ENCODE measurements at regions not wholly inside any gene's neighbourhood (a gene's known extent, or its start where the extent isn't known, plus 50 kb on each side); places are given as distances from the start of the nearest gene placed in this dataset.
"Not testable (repeated sequence)": the region's sequence is repeated elsewhere in the genome, so short reads cannot be mapped to it uniquely, and the experiment has no call there.

DNA sequence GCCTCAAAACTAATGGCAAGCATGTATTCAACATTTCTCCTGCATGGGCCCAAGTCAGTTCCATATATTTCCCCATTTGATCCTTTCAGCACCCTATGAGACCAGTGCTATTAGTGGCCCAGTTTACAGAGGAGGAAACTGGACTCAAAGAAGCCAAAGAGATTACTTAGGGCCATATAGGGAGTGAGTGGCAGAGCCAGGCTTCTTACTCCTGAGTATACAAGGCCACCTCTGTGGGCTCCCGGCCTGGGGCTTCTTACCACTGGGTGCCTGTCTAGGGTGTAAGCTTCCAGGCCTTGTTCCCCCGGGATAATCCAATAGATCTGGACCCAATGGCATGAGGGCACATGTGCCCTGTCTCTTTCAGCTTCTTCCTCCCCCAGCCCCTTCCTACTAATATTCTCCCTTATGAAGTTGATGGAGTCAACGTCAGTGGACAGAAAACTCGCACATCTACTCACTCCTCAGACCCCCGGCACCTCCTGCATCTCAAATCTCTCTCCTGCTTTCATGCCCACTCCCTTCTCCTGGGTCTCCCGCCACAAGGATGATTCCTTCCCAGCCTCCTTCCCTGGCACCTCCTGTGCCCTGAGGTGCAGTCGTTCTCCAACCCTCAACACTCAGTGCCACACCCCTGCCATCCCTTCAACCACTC, 222.6 kb downstream of the ANAPC1 start:
- DNase-seq (ENCODE audit: low read depth in 3 of 3, low spot score in 1 of 3), result no peak

DNA sequence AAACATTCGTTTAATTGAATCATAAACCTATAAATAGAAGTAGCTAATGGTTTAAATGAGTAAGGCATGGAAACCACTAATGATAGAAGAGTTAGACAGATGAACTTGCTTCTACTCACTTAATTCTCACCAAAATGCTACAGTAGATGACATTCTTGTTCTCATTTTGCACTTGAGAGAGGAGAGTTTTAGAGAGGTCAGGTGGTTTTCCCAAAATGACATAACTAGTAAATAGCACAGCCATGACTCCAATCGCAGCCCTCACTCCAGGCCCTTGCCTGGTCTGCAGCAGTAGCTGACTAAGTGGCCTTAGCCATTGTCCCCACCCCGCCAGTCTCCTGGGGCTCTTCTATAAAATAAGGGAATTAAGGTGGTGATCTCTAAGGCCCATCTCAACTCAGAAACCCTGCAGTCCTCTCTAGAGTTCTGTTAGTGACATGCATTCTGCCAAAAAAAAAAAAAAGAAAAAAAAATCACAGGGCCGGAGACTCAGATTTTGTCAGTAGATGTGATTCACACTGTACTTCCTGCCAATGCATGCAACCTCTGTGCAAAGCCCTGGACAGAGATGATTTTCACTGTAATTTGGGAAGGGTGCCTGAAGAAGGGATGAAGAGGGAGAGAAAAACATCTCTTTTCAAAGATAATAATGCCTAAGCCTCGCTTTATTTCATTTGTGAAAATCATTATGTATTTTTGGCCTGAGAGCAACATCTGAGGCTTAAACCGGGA, 221.8 kb downstream of the ANAPC1 start:
- no peak for DNase-seq (ENCODE audit: low read depth in 3 of 3, low spot score in 1 of 3)

DNA sequence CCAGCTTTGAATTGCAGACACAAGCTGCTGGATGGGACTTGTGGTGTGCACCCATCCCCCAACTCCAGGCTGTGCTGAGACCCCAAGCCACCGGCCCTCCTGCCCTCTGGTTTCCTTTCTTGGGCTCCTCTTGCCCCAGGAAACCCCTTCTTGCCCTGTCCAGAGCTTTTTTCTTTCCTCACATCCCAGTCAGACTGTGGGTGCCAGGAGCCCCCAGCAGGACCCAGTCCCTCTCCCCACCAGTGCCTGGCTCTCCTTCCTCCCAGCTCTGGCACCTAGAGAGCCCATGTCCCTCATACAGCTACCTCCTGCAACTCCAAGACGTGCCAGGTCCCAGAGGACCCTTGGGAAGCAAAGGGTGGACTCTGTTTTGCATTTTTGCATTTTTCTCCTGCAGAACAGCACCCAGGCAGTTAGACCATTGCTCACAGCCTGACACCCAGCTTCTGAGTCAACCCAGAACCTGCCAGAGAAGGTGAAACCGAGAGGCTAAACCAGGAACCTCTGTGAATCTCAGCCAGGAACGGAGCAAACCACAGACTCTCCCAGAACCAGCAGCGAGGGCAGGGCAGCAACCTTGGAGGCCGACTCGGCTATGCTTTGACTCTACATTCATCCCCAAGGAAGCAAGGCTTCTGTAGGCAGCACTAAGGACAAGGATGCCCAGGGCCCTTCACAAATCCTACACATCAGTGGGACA, 221.1 kb downstream of the ANAPC1 start:
- DNase-seq (ENCODE audit: low read depth in 3 of 3, low spot score in 1 of 3), result no peak

DNA sequence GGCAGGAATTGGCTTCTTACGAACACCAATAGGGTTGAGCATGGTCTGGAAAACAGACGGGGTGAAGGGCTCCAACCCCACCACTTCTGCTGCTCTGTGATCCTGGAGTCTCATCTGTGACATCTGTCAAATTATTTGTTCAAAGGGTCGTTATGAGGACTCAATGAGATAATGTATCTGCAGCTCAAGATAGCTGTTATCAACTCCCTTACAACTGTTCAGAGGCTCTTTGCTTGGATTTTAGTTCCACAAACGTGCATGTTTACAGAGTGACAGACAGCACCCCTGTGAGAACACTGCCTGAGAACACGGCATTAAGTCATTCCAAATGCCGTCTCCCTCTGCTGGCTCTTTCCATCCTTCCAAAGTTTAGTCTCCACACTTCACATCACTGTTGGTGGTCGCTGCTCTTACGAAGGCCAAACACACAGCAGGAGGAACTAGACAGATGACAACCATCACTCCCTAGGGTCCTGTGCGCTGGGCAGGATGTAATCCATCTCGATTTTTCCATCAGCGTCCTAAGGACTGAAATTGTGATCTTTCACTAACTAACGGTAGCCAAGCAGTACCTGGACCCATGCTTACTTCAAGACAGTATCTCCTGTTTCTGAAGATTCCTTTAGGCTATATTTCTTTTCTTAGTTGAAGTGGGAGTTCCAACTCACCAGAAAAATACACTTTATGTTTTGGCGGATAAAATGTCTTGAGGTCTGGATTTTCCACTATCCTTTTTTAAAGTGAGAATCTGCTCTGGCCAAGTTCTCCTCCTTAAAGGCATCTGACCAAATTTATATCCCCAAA, 220.3 kb downstream of the ANAPC1 start:
- no peak for DNase-seq (ENCODE audit: low read depth in 3 of 3, low spot score in 1 of 3)

DNA sequence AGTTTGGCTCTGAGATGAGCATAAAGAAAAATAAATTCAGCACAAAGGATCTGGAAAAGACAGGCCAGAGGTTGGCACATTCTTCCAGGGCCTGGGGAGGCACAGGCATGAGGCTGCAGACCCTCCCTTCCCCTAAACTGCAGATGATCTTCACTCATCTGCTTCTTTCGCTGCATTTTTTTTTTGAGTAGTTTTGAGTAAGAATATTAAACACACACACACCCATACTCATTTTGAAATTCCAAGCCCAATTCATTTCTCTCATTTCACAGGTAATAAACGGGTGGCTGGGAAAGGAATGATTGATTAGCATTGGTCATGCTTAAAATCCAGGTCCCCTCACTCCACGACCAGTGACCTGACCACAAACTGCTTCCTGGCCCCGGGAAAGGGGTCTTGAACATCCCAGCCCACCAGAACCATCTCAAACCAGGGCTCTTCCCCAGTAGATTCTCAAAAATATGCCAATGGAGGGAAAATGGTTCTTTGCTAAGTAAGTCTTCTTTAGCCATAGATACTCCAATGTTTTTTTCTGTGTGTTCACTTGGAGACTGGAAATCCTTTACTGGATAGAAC, 219.6 kb downstream of the ANAPC1 start:
- DNase-seq (ENCODE audit: low read depth in 3 of 3, low spot score in 1 of 3), result no peak

DNA sequence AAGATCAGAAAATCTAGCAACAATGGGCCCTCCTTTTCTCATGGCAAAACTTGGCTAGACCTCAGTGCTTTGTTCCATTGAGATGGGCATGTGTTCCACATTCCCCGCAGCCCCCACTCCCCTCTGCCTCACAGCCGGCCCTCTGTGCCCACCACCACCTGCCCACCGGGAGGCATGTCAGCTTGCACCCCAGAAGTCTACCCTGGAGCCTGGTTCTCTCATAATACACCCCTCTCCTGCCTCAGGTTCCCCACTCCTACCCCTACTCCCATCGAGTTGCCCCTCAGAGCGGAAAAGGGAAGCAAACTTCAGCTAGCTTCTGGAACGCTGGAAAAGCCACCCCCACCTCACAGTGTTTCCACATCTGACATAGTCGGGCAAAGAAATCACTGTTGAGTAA, 219.0 kb downstream of the ANAPC1 start:
- DNase-seq (ENCODE audit: low read depth in 3 of 3, low spot score in 1 of 3), result no peak

DNA sequence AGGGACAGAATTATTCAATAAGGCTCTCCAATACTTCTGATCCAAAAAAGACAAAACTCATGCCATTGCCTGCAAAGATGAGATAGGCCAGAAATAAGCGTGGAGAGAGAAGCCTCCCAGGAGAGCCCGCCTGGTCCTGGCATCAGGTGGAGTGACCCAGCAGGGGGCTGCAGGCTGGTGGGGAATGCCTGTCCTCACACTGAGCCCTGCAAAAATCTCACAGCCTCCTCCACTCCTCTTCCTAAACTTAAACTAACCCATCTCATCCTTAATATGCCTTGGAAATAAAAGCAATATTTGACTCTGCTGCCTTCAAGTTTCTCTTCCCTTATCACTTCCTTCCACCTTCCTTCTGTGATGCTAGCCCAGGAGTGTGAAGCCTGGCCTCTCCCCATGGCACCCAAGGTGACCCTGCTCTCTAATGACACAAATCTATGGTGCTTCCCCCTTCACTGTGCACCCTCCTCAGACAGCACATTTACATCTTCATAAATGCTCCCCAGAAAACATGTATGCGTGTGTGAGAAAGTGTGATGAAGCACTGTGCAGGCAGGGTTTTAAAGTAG, 218.4 kb downstream of the ANAPC1 start:
- no peak for DNase-seq (ENCODE audit: low read depth in 3 of 3, low spot score in 1 of 3)

DNA sequence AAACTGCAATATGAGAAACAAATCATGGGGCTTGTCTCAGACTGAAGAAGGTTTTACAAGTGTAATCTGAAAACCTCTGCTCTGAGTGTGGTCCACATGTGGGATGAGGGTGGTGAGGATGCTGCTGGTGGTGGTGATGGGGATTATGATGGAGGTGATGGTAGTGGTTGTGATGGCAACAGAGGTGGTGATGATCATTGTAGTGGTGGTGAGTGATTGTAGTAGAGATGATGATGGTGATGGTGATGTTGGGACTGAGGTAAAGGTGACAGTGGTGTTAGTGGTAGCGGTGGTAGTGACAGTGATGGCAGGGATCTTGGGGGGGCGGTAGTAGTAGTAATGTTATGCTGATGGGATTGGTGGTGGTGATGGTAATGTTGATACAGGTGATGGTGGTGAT, 217.8 kb downstream of the ANAPC1 start:
- no peak for DNase-seq (ENCODE audit: low read depth in 3 of 3, low spot score in 1 of 3)

DNA sequence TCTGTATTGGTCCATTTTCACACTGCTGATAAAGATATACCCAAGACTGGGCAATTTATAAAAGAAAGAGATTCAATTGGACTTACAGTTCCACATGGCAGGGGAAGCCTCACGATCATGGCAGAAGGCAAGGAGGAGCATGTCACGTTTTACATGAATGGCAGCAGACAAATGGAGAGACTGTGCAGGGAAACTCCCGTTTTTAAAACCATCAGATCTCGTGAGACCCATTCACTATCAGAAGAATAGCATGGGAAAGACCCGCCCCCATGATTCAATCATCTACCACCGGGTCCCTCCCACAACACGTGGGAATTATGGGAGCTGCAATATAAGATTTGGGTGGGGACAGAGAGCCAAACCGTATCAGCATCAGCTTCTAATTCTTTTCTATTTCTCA, 217.0 kb downstream of the ANAPC1 start:
- no peak for DNase-seq (ENCODE audit: low read depth in 3 of 3, low spot score in 1 of 3)

DNA sequence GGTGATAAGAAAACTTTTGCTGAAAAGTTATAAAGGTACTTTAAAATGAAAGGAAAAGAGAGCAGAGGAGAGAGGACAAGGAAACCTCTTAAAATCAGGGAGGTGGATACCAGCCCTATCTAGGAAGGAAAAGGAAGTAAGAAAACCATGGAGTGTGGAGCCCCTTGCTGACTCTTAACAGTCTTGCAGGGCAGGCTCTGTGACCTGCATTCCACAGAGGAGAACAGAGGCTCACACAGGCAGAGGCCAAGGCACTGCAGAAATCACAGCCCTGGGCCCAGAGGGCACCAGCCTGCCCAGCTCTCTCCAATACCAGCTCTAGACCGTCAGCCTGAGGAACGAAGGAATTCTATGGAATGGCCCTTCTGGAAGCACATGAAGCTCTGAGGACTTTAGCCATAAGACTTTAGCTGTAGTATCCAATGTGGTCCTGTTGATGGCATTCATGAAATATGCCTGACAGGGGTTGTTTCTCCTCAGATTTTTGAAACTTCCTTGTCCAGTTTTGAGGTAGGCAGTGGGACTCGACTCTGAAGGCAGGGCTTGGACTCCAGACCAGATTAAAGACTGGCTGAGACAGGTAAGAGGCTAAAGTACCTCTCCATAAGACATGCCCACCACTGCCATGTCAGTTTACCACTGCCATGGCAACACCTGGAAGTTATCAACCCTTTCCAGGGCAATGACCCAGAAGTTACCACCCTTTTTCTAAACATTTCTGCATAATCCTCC, 216.3 kb downstream of the ANAPC1 start:
- no peak for DNase-seq (ENCODE audit: low read depth in 3 of 3, low spot score in 1 of 3)

DNA sequence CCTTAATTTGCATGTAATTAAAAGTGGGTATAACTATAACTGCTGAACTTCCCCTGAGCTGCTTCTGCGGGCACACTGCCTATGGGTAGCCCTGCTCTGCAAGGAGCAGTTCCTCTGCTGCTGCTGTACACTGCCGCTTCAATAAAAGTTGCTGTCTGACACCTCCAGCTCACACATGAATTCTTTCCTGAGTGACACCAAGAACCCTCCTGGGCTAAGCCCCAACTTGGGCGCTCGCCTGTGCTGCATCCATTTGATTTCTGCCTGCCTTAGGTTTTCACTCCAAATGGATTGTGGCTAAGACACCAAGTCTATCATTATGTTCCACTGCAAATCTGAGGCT, 215.7 kb downstream of the ANAPC1 start:
- DNase-seq (ENCODE audit: low read depth in 3 of 3, low spot score in 1 of 3), result no peak

DNA sequence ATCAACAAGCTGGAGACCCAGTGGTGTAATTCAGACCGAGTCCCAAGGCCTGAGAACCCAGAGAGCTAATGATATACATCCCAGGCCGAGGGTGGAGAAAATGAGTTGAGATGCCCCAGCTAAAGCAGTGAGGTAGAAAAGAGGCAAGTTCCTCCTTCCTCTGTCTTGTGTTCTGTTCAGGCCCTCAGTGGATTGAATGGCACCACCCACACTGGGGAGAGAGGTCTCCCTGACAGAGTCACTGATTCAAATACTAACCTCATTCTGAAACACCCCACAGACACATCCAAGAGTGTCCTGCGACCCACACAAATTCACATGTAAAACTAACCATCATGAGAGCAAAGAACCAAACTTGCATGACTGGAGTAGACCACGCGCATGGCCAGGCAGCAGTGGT, 215.3 kb downstream of the ANAPC1 start:
- no peak for DNase-seq (ENCODE audit: low read depth in 3 of 3, low spot score in 1 of 3)

DNA sequence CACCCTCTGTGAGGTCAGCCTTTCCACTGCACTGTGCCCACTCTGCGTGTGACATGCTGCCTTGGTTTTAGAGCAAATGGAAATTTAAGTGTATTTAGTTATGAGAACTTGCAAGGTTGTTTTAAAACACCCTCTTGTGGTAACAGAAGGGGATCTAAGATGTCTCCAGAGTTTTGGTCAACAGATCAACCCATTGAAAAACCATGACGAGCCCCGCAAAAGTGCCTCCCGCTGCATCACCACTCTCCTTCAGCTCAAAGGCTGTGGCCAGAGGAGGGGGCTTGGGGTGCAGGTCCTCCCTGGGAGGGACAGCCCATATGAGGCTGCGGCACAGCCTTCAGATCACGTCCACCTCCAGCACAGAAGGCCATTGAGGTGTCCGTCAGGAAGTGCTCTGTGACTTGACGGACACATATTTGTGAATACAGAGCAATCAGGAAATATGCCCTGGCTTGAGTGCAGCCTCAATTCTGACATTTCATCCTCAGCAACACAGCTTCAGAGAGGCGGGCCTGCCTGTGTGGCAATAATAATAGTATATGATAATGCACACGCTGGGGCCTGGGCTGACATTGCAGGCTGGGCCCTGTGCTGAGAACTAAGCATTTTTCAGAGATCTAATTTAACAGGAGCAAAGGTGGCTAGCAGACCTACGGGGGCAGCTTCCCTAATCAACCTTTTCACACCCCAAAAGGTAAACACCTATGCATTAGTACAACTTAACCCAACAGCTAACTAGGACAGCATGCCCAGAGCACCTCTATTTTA, 213.9 kb downstream of the ANAPC1 start:
- DNase-seq (ENCODE audit: low read depth in 3 of 3, low spot score in 1 of 3), result no peak

DNA sequence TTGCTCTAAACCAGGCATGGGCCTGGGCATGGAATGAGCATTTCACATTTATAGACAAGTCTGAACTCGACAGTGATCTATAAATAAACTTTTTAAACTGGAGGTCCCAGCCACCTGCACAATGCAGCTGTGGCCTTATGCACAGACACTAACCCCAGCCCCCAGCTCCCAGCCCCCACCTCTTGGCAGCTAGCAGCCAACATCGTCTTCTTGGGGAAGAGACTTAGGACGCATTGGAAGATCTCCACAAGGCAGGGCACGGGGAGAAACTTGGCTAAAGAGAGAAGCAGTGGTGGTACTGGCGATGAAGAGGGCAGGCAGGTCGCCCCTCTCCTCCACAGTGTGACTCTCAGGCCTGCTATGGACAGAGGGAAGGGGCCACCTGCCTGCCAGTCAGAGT, 213.2 kb downstream of the ANAPC1 start:
- DNase-seq (ENCODE audit: low read depth in 3 of 3, low spot score in 1 of 3), result no peak

DNA sequence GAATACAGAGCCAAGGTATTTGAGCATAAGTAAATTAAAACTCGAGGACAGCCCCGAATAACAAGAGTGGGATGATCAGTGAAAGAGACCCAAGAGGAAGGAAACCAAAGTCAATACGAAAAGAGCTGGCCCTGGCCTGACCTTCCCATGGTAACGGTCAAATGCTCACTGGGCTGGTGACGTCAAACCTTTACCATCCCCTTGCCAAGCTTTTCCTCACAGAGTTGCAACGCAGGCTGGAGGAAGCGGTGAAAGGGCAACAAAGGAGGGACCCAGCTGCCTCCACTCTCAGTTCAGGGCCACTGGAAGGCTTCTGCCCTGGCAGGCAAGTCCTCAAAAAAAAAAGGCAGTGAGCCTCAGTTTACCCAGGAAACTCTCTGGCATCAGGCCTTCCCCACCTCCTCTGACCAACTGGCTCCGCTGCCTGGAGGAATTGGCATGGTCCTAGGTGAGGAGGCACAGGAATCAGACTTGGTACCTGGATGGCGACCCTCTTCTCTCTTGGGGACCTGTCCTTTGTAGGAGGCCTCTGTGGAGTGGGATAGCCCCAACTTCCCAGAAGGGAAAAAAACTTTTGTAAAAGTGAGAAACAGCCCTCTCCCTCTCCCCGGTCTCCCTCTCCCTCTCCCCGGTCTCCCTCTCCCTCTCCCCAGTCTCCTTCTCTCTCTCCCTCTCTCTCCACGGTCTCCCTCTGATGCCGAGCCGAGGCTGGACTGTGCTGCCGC, 212.4 kb downstream of the ANAPC1 start:
- no peak for DNase-seq (ENCODE audit: low read depth in 3 of 3, low spot score in 1 of 3)

DNA sequence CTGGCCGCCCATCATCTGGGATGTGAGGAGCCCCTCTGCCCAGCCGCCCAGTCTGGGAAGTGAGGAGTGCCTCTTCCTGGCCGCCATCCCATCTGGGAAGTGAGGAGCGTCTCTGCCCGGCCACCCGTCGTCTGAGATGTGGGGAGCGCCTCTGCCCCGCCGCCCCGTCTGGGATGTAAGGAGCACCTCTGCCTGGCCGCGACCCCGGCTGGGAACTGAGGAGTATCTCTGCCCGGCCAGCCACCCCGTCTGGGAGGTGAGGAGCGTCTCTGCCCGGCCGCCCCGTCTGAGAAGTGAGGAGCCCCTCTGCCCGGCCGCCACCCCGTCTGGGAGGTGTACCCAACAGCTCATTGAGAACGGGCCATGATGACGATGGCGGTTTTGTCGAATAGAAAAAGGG, 211.4 kb downstream of the ANAPC1 start:
- DNase-seq (ENCODE audit: low read depth in 3 of 3, low spot score in 1 of 3), result not testable (repeated sequence)

DNA sequence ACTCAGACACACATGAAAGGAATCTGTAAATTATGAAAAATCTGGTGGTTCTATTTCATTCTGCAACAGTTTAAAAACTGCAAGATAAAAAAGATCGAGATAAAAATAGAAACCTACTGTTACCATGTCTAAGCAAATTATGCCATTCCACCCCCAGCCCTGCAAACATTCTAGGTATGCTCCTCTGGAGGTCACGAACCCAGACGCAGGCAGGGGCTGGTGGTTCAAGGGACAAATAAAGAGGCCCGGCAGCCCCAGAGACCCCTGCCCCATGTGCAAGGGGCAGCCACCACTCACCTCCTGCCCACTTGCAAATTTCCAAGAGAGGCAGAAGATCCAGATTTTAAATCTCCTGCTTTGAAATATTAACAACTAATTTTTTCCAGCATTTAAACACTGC, 210.5 kb downstream of the ANAPC1 start:
- DNase-seq (ENCODE audit: low read depth in 3 of 3, low spot score in 1 of 3), result no peak

DNA sequence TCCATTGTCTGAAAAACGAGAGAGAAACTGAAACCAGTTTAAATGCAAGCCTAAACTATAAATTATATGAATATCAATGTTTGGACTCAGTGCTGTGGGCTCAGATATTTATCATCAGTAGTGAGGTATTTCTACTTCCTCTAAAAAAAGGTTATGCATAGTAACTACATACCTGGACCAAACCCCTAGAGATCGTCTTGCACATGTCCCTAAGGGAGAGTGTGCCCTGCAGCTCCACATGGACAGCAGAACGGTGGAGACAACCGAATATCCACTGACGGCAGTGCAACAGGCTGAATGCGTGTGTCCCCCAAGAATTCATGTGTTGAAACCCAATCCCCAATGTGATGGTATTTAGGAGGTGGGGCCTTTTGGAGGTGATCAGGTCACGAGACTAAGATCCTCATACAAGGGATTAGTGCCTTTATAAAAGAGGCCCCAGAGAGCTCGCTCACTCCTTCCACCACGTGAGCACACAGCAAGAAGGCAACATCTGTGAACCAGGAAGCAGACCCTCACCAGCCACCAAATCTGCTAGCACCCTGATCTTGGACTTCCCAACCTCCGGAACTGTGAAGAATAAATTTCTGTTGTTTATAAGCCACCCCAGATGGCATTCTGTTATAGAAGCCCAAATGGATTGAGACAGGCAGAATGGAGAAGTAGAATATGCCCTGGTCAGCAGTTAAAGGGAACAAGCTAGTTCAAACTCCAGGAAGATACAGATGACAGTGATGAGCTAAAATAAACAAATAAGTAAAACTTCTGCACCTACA, 208.4 kb downstream of the ANAPC1 start:
- no peak for DNase-seq (ENCODE audit: low read depth in 3 of 3, low spot score in 1 of 3)
